ENCODE measurements at regions not wholly inside any gene's neighbourhood (a gene's known extent, or its start where the extent isn't known, plus 50 kb on each side); places are given as distances from the start of the nearest gene placed in this dataset.
"Not testable (repeated sequence)": the region's sequence is repeated elsewhere in the genome, so short reads cannot be mapped to it uniquely, and the experiment has no call there.

GRCh38 chr10:61283481-61284221 is 169.5 kb downstream of the TMEM26 start:
- H3K4me1 Mint-ChIP-seq (ENCODE audit: low read depth) = peaks cover 25% of the 10 kb centered on the region
- no peaks in the 10 kb centered on the region for H3K9me3 Mint-ChIP-seq
- peak overlapping the region in 1 of 2 donors; percentile 22 for H3K4me3 Mint-ChIP-seq
- ATAC-seq (replicated peaks in 1 of 2) = no peak
- peak overlapping the region; percentile 34 for H3K27ac Mint-ChIP-seq
- H3K36me3 Mint-ChIP-seq (ENCODE audit: insufficient read depth in 2 of 2) = no peaks in the 10 kb centered on the region
- no peaks in the 10 kb centered on the region for H3K27me3 Mint-ChIP-seq (ENCODE audit: low read depth)
- DNase-seq = no peak

DNA sequence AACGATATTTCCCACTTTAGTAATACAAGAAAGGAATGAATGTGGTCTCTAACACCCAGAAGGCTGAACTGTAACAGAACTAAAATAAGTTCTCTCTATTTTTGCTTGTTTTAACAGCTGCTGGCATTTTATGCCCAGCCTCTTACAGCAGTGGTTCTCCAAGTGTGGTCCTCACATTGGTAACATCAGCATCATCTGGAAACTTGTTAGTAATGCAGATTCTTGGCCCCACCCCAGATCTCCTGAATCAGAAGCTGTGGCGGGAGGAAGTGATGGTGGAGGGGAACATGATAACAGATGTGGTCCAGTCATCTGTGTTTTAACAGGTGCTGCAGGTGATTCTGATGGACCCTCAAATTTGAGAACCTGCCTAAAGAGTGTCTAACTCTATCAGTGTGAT is 170.1 kb downstream of the TMEM26 start:
- Mint-ChIP-seq H3K4me3 (no peak overlapping the region), H3K27ac (no peak overlapping the region), H3K4me1 (ENCODE audit: low read depth) (peaks cover 25% of the 10 kb centered on the region), H3K9me3 (no peaks in the 10 kb centered on the region), H3K36me3 (ENCODE audit: insufficient read depth in 2 of 2) (no peaks in the 10 kb centered on the region), H3K27me3 (ENCODE audit: low read depth) (no peaks in the 10 kb centered on the region)
- DNase-seq (peak; percentile 10 to 18), ATAC-seq (replicated peaks in 1 of 2) (peak; percentile 33 to 60)

DNA sequence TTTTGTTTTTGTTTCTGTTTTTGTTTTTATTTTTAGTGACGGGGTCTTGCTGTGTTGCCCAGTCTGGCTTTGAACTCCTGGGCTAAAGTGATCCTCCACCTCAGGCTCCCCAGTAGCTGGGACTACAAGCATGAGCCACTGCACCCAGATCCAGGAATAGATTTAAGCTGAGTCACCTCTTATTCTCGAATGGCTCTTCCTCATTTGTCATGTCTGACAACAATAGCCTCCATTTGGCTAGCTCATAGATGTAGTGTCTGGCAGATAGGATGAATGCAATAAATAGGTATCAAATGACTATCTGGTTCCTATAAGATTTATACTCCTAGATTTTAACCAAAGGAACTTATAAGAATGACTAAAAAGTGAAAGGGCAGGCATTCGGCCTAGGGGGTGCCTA is 172.9 kb downstream of the TMEM26 start:
- ATAC-seq (replicated peaks in 1 of 2) = no peak
- H3K4me3 Mint-ChIP-seq = no peak overlapping the region

GRCh38 chr10:61279400-61279799 is 173.8 kb downstream of the TMEM26 start:
- no peak for DNase-seq
- no peak overlapping the region for H3K27ac Mint-ChIP-seq
- ATAC-seq (replicated peaks in 1 of 2) = no peak
- peaks cover 8% of the 10 kb centered on the region for H3K4me1 Mint-ChIP-seq (ENCODE audit: low read depth)
- no peaks in the 10 kb centered on the region for H3K9me3 Mint-ChIP-seq
- no peaks in the 10 kb centered on the region for H3K27me3 Mint-ChIP-seq (ENCODE audit: low read depth)
- no peaks in the 10 kb centered on the region for H3K36me3 Mint-ChIP-seq (ENCODE audit: insufficient read depth in 2 of 2)
- H3K4me3 Mint-ChIP-seq = no peak overlapping the region

More for the DNA sequence above, 172.9 kb downstream of the TMEM26 start:
- Mint-ChIP-seq H3K36me3 (ENCODE audit: insufficient read depth in 2 of 2) (no peaks in the 10 kb centered on the region), H3K4me1 (ENCODE audit: low read depth) (peaks cover 8% of the 10 kb centered on the region), H3K27me3 (ENCODE audit: low read depth) (no peaks in the 10 kb centered on the region), H3K27ac (no peak overlapping the region), H3K9me3 (no peaks in the 10 kb centered on the region)
- no peak for DNase-seq

GRCh38 chr10:61278556-61278955 is 174.6 kb downstream of the TMEM26 start:
- H3K9me3 Mint-ChIP-seq = no peaks in the 10 kb centered on the region
- ATAC-seq (replicated peaks in 1 of 2) (no peak), DNase-seq (no peak)
- no peaks in the 10 kb centered on the region for H3K27me3 Mint-ChIP-seq (ENCODE audit: low read depth)
- peaks cover 1% of the 10 kb centered on the region for H3K4me1 Mint-ChIP-seq (ENCODE audit: low read depth)
- no peaks in the 10 kb centered on the region for H3K36me3 Mint-ChIP-seq (ENCODE audit: insufficient read depth in 2 of 2)
- H3K4me3 Mint-ChIP-seq = no peak overlapping the region
- no peak overlapping the region for H3K27ac Mint-ChIP-seq

DNA sequence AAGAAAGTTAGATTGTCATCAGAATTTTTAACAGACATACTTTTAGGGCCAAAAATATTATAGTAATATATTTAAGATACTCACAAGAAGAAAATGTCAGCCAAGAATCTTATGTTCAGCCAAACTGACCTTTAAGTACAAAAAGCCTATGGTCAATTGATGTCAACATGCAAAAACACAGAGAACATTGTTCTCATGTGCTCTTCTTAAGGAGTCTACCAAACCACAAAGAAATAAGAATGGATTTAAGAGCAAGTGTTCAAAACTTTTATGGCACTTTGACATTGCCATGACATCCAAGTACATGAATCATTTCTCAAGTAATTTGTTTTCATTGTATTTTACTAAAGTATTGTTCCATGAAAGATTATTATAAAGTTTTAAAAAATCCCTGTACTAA is 180.4 kb downstream of the TMEM26 start:
- Mint-ChIP-seq H3K9me3 (no peaks in the 10 kb centered on the region), H3K27ac (no peak overlapping the region), H3K36me3 (ENCODE audit: insufficient read depth in 2 of 2) (no peaks in the 10 kb centered on the region), H3K4me1 (ENCODE audit: low read depth) (no peaks in the 10 kb centered on the region), H3K4me3 (no peak overlapping the region), H3K27me3 (ENCODE audit: low read depth) (no peaks in the 10 kb centered on the region)
- ATAC-seq (replicated peaks in 1 of 2) (no peak), DNase-seq (no peak)

DNA sequence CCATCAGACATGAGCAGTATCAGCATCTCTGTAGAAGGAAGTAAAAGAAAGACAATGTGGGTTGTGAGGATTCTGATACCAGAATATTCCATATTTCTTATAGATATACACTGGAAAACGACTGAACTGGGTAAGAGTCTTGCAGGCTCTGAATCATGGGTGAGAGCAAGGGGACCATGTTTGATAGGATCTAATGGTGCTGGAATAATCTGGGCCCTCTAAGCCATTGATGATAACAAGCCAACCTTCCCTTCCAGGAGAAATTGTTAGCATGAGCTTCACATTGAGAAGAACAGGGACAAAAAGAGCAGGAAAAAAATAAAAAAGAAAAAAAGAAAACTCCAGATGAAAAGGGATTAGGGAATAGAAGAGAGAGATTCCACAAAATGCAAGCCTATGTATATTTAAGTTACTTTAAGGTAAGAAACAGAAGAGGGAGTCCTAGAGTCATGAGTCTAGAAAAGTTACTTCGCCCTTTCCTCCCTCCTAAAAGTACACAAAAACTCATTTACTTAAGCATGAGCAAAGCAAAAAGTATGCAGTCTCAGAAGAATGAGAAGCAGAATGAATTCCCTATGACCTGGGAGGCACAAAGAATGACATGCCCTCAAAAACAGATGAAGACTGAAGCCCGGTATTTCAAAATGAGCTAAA is 181.9 kb downstream of the TMEM26 start:
- no peaks in the 10 kb centered on the region for H3K4me1 Mint-ChIP-seq (ENCODE audit: low read depth)

DNA sequence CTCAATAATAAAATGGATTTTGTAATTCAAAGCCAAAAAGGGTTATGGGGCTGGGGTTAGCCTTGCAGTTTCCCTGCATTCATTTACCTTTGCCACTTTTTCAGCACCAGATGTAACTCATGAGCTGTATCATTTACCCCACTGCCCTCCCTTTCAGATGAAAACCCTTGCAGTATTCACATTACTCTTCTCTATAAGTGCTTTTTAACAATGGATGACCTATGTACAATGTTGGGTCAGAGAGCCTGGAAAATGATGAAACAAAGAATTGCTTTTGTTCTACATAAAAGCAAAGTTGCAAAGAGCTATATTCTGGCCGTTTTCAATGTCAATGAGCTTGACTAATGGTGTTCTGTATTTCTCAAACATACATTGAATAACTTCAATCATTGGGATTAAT is 189.7 kb downstream of the TMEM26 start:
- ATAC-seq (replicated peaks in 1 of 2) (no peak), DNase-seq (no peak)
- Mint-ChIP-seq H3K36me3 (ENCODE audit: insufficient read depth in 2 of 2) (no peaks in the 10 kb centered on the region), H3K27ac (no peak overlapping the region), H3K4me1 (ENCODE audit: low read depth) (no peaks in the 10 kb centered on the region), H3K9me3 (peaks cover 0 to 4% of the 10 kb centered on the region in 2 donors), H3K4me3 (no peak overlapping the region), H3K27me3 (ENCODE audit: low read depth) (no peaks in the 10 kb centered on the region)

More for the DNA sequence above, 181.9 kb downstream of the TMEM26 start:
- DNase-seq = no peak
- Mint-ChIP-seq H3K4me3 (no peak overlapping the region), H3K27me3 (ENCODE audit: low read depth) (no peaks in the 10 kb centered on the region), H3K9me3 (no peaks in the 10 kb centered on the region), H3K27ac (peak overlapping the region; percentile 24), H3K36me3 (ENCODE audit: insufficient read depth in 2 of 2) (no peaks in the 10 kb centered on the region)
- ATAC-seq (replicated peaks in 1 of 2) = no peak

DNA sequence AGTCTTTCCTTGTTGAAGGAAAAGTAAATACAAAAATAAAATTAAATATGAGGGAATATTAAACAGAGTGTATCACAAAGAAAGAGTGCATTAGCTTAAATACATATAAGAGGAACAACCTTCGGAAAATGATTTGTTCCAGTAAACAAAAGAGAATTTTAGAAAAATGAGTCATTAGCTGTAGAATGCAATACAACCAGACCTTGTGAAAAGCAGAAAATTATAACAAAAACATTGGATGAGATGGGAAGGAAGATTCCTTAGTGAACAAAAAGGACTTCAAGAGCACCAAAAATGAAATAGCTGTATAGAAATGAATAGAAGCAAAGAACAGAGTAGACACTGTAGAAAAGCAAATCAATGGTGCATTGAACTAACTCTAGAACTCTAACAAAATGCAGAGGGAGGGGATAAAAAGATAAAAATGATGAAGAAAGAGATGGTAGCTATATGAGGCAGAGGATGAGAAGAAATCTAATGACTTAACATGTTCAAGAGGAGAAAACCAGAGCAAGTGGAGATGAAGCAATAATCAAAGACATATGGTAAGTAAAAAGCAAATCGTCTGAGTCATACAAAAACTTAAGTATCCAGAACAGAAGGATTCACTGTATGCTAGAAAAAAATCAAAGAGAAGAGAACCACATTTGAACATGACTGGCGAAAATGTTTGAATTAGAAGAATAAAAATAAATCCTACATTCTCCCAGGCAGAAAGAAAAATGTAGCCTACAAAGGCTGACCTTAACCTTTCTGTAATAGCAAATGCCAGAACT is 190.5 kb downstream of the TMEM26 start:
- no peak for DNase-seq
- Mint-ChIP-seq H3K4me3 (no peak overlapping the region), H3K27me3 (ENCODE audit: low read depth) (no peaks in the 10 kb centered on the region), H3K36me3 (ENCODE audit: insufficient read depth in 2 of 2) (no peaks in the 10 kb centered on the region), H3K4me1 (ENCODE audit: low read depth) (no peaks in the 10 kb centered on the region), H3K27ac (no peak overlapping the region), H3K9me3 (peaks cover 0 to 4% of the 10 kb centered on the region in 2 donors)
- ATAC-seq (replicated peaks in 1 of 2) = no peak

DNA sequence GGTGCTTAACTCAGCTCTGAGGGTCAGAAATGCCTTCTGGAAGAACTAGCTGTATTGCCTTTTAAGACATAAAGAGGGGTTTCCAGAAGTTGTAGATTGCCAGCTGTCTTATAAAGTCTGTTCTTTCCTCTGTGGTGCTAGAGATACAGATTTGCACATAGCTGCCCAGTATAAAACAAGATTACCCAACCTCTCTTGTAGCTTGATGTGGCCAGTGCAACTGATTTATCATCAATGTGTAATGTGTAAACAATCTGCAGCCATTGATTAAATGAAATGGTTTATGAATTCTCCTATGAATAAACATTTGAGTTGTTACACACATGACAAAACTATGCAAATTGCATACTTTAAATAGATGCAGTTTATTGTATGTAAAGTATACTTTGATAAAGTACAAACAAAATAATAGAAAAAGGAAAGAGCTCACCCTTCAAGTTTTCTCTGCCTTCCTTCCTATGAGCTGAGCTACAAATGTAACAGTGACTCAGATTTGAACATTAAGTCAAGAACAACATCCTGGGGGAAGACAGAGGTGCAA is 195.2 kb downstream of the TMEM26 start:
- H3K27me3 Mint-ChIP-seq (ENCODE audit: low read depth) = no peaks in the 10 kb centered on the region
- peaks cover 7 to 13% of the 10 kb centered on the region in 2 donors for H3K9me3 Mint-ChIP-seq
- no peak overlapping the region for H3K4me3 Mint-ChIP-seq
- ATAC-seq (replicated peaks in 1 of 2) (no peak), DNase-seq (no peak)
- no peaks in the 10 kb centered on the region for H3K4me1 Mint-ChIP-seq (ENCODE audit: low read depth)
- no peaks in the 10 kb centered on the region for H3K36me3 Mint-ChIP-seq (ENCODE audit: insufficient read depth in 2 of 2)
- no peak overlapping the region for H3K27ac Mint-ChIP-seq

DNA sequence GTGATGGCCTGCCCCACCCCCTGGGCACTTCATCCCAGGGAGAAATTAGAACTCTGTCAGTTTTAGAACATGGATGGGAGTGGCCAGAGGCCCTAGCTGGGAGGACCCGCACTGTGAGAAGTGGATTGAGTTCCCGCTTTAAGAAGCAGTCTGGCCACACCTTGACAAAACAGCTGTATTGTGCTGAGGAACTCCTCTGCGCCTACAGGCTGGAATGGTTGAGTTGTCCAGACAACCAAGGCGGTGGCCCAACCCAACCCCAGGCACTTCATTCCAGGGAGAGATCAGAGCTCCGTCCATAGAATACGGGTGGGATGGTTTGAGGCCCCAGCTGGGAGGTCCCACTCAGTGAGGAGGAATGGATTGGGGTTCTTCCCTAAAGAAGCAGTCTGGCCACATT is 196.0 kb downstream of the TMEM26 start:
- no peak for ATAC-seq (replicated peaks in 1 of 2)

GRCh38 chr10:61252326-61252725 is 200.9 kb downstream of the TMEM26 start:
- DNase-seq; H3K27ac Mint-ChIP-seq; H3K36me3 Mint-ChIP-seq (ENCODE audit: insufficient read depth in 2 of 2); H3K4me1 Mint-ChIP-seq (ENCODE audit: low read depth); ATAC-seq (replicated peaks in 1 of 2); H3K4me3 Mint-ChIP-seq; H3K27me3 Mint-ChIP-seq (ENCODE audit: low read depth): not testable (repeated sequence)
- peaks cover 7 to 13% of the 10 kb centered on the region in 2 donors for H3K9me3 Mint-ChIP-seq

More for the DNA sequence above, 196.0 kb downstream of the TMEM26 start:
- H3K36me3 Mint-ChIP-seq (ENCODE audit: insufficient read depth in 2 of 2) = no peaks in the 10 kb centered on the region
- H3K4me3 Mint-ChIP-seq = no peak overlapping the region
- H3K9me3 Mint-ChIP-seq = peaks cover 7 to 13% of the 10 kb centered on the region in 2 donors
- H3K4me1 Mint-ChIP-seq (ENCODE audit: low read depth) = no peaks in the 10 kb centered on the region
- no peak overlapping the region for H3K27ac Mint-ChIP-seq
- no peaks in the 10 kb centered on the region for H3K27me3 Mint-ChIP-seq (ENCODE audit: low read depth)
- DNase-seq = no peak

DNA sequence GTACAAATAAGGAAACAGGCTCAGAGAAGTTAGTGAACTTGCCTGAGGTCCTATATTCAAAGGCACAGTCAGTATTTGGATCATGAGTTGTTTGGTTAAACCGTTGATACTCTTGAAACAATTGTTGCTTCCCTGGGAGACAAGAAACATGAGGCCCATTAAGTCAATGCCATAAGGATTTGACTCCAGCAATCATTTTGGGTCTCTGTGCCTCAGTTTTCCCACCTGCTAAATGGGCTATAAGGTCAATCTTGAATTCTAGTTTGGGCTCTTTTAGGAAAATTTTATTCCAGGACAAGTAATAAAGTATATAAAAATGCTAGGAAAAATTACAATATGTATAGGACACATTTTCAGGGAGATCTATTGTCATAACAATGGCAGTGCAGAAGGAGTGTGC is 202.1 kb downstream of the TMEM26 start:
- no peak overlapping the region for H3K27ac Mint-ChIP-seq

More for the DNA sequence above, 202.1 kb downstream of the TMEM26 start:
- H3K9me3 Mint-ChIP-seq = peaks cover 7 to 13% of the 10 kb centered on the region in 2 donors
- no peaks in the 10 kb centered on the region for H3K4me1 Mint-ChIP-seq (ENCODE audit: low read depth)
- DNase-seq (no peak), ATAC-seq (replicated peaks in 1 of 2) (no peak)
- H3K4me3 Mint-ChIP-seq = no peak overlapping the region
- peaks cover 0 to 1% of the 10 kb centered on the region in 2 donors for H3K36me3 Mint-ChIP-seq (ENCODE audit: insufficient read depth in 2 of 2)
- H3K27me3 Mint-ChIP-seq (ENCODE audit: low read depth) = no peaks in the 10 kb centered on the region
